Fibroblast of villous mesenchyme (primary cell): ENCODE measurements at regions not wholly inside any gene's neighbourhood (a gene's known extent, or its start where the extent isn't known, plus 50 kb on each side); places are given as distances from the start of the nearest gene placed in this dataset. TPM values are rescaled to one million over a fixed set of nuclear protein-coding genes. Genes with fewer than 3 reads are reported as not detected.

Source experiments
- DNase-seq: peaks from one replicate; pipeline ENCODE4 v3.0.0-alpha.2; 2010; ENCODE audit warnings: low read depth
- H3K4me3 ChIP-seq: 2 replicates; pipeline ENCODE4 v1.5.1; 2011; ENCODE audit warnings: low read depth, mild to moderate bottlenecking, low read length
- CTCF ChIP-seq: IDR thresholded peaks from 2 replicates; pipeline ENCODE4 v1.5.1; 2012; ENCODE audit warnings: low read depth, mild to moderate bottlenecking, low read length; ENCODE audit not compliant: insufficient read depth
- small RNA-seq: library from RNA; depleted of rRNA; stranded (forward); fragments of <200 nt; gene quantifications from one replicate; pipeline ENCODE3, GENCODE V24; 2012

- TF ChIP-seq CTCF, result no peak
- peak; percentile 70 for DNase-seq
- H3K4me3 ChIP-seq, result no peak overlapping the region
Observed at GRCh38 chr1:14543191-14543840, 55.2 kb upstream of the KAZN start.

- TF ChIP-seq CTCF, result no peak
- H3K4me3 ChIP-seq, result no peak overlapping the region
- no peak for DNase-seq
Observed at GRCh38 chr1:14544319-14544718, 54.2 kb upstream of the KAZN start.

- DNase-seq, result no peak
- no peak for TF ChIP-seq CTCF
- no peak overlapping the region for H3K4me3 ChIP-seq
Observed at GRCh38 chr1:14545422-14546025, 53.0 kb upstream of the KAZN start.

GRCh38 chr1:14546416-14546815, 52.1 kb upstream of the KAZN start:
- H3K4me3 ChIP-seq, result no peak overlapping the region
- no peak for DNase-seq
- TF ChIP-seq CTCF, result no peak

Small RNA genes lying in the stretch of these regions (small RNA-seq; reads per million reads assigned to genes)
- gene RNU6-1265P, result not detected
